ENCODE measurements at regions not wholly inside any gene's neighbourhood (a gene's known extent, or its start where the extent isn't known, plus 50 kb on each side); places are given as distances from the start of the nearest gene placed in this dataset.

- Mint-ChIP-seq H3K4me1 (no peaks in the 10 kb centered on the region), H3K27me3 (ENCODE audit: insufficient read depth, low read depth, poor library complexity) (no peaks in the 10 kb centered on the region), H3K27ac (no peak overlapping the region), H3K9me3 (peaks cover 37% of the 10 kb centered on the region), H3K4me3 (no peak overlapping the region), H3K36me3 (ENCODE audit: low read depth) (no peaks in the 10 kb centered on the region; the same call in 2 of the 3 replicates)
- DNase-seq (ENCODE audit: low spot score) (no peak), ATAC-seq (no peak)
- Histone ChIP-seq H4K20me1 (replicated peaks; ENCODE audit: insufficient read depth) (no peaks in the 10 kb centered on the region), H3K36me3 (ENCODE audit: insufficient read depth) (no peaks in the 10 kb centered on the region), H3K27ac (ENCODE audit: low read depth) (no peak overlapping the region), H3K79me2 (replicated peaks; ENCODE audit: insufficient read depth) (no peaks in the 10 kb centered on the region), H3K4me1 (ENCODE audit: insufficient read depth) (no peaks in the 10 kb centered on the region), H3K9me2 (ENCODE audit: insufficient read depth) (peaks cover 4% of the 10 kb centered on the region; the same call in 1 of the 2 replicates), H3K4me3 (no peak overlapping the region), H3K4me2 (no peak overlapping the region), H2AFZ (no peak overlapping the region), H3K27me3 (ENCODE audit: insufficient read depth) (no peaks in the 10 kb centered on the region), H3F3A (replicated peaks; ENCODE audit: low read depth) (no peaks in the 10 kb centered on the region)
- no peak for TF ChIP-seq ZNF114 (CRISPR knock-in tag; IDR thresholded peaks at IDR 0.05)
Measured at GRCh38 chr9:118336943-118337330, 632.7 kb downstream of the TLR4 start.

GRCh38 chr9:118360036-118360435, 655.8 kb downstream of the TLR4 start:
- peaks cover 13% of the 10 kb centered on the region; the same call in 2 of the 3 replicates for H3K36me3 Mint-ChIP-seq (ENCODE audit: low read depth)
- no peak overlapping the region for H3K4me3 Mint-ChIP-seq
- DNase-seq (ENCODE audit: low spot score) (no peak), ATAC-seq (no peak)
- no peaks in the 10 kb centered on the region for H4K20me1 ChIP-seq (replicated peaks; ENCODE audit: insufficient read depth)
- no peak overlapping the region for H3K27ac Mint-ChIP-seq
- H3F3A ChIP-seq (replicated peaks; ENCODE audit: low read depth) = no peaks in the 10 kb centered on the region
- H3K27me3 Mint-ChIP-seq (ENCODE audit: insufficient read depth, low read depth, poor library complexity) = peaks cover 1% of the 10 kb centered on the region
- H3K4me3 ChIP-seq = no peak overlapping the region
- no peaks in the 10 kb centered on the region for H3K36me3 ChIP-seq (ENCODE audit: insufficient read depth)
- H3K27me3 ChIP-seq (ENCODE audit: insufficient read depth) = no peaks in the 10 kb centered on the region
- H3K27ac ChIP-seq (ENCODE audit: low read depth) = no peak overlapping the region
- H3K9me2 ChIP-seq (ENCODE audit: insufficient read depth) = no peaks in the 10 kb centered on the region
- no peaks in the 10 kb centered on the region for H3K79me2 ChIP-seq (replicated peaks; ENCODE audit: insufficient read depth)
- TF ChIP-seq STAT1 (IDR thresholded peaks at IDR 0.05; ENCODE audit: unreplicated experiment) = no peak
- no peaks in the 10 kb centered on the region; the same call in 2 of the 3 replicates for H3K4me1 Mint-ChIP-seq
- H3K4me2 ChIP-seq = no peak overlapping the region
- no peak overlapping the region for H2AFZ ChIP-seq
- H3K9me3 Mint-ChIP-seq = peaks cover 56% of the 10 kb centered on the region
- H3K4me1 ChIP-seq (ENCODE audit: insufficient read depth) = no peaks in the 10 kb centered on the region

DNA sequence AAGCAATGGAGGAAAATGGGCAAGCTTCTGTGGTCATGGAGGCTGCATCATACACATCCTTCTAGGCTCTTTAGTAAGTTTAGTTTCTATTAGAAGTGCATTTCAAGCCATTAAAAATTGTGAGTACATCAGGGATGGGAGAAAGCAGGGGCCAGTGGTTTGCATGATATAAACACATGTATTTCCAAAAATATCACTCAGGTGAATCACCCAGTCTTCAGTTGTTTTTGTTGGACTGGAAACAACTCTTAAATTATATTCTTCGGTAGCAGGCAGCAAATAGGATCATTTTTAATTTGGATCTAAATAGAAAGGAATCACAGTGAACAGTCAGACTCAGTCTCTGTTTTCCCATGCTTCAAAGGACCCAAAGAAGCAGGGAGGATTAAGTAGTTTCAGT, 657.9 kb downstream of the TLR4 start:
- no peak overlapping the region for H3K27ac ChIP-seq (ENCODE audit: low read depth)
- peaks cover 63% of the 10 kb centered on the region for H3K9me3 Mint-ChIP-seq
- H3K36me3 ChIP-seq (ENCODE audit: insufficient read depth) = no peaks in the 10 kb centered on the region
- no peaks in the 10 kb centered on the region for H3F3A ChIP-seq (replicated peaks; ENCODE audit: low read depth)
- 0 out of 2 replicates have a peak, but pooled peaks cover 3% of the 10 kb centered on the region for H3K9me2 ChIP-seq (ENCODE audit: insufficient read depth)
- no peaks in the 10 kb centered on the region for H3K4me1 ChIP-seq (ENCODE audit: insufficient read depth)
- H3K27me3 Mint-ChIP-seq (ENCODE audit: insufficient read depth, low read depth, poor library complexity) = no peaks in the 10 kb centered on the region
- H4K20me1 ChIP-seq (replicated peaks; ENCODE audit: insufficient read depth) = no peaks in the 10 kb centered on the region
- H3K4me3 Mint-ChIP-seq = no peak overlapping the region
- H3K4me2 ChIP-seq = no peak overlapping the region
- no peaks in the 10 kb centered on the region for H3K27me3 ChIP-seq (ENCODE audit: insufficient read depth)
- peaks cover 13% of the 10 kb centered on the region; the same call in 2 of the 3 replicates for H3K36me3 Mint-ChIP-seq (ENCODE audit: low read depth)
- no peak overlapping the region for H2AFZ ChIP-seq
- DNase-seq (ENCODE audit: low spot score) = no peak
- no peaks in the 10 kb centered on the region; the same call in 2 of the 3 replicates for H3K4me1 Mint-ChIP-seq
- no peak overlapping the region for H3K4me3 ChIP-seq
- no peak for ATAC-seq
- H3K79me2 ChIP-seq (replicated peaks; ENCODE audit: insufficient read depth) = no peaks in the 10 kb centered on the region
- H3K27ac Mint-ChIP-seq = no peak overlapping the region
- TF ChIP-seq REST (IDR thresholded peaks at IDR 0.05; ENCODE audit: unreplicated experiment) (no peak), ZNF331 (CRISPR knock-in tag; IDR thresholded peaks at IDR 0.05; ENCODE audit: low read depth) (no peak), EZH2 (IDR thresholded peaks at IDR 0.05; ENCODE audit: low read depth, unreplicated experiment) (no peak), EZH2phosphoT487 (IDR thresholded peaks at IDR 0.05; ENCODE audit: unreplicated experiment) (no peak), POLR2AphosphoS5 (IDR thresholded peaks at IDR 0.05; ENCODE audit: low read depth) (no peak), CREB1 (CRISPR knock-in tag; IDR thresholded peaks at IDR 0.05; ENCODE audit: low read depth) (no peak)
- TF ChIP-seq, protein P1, sequence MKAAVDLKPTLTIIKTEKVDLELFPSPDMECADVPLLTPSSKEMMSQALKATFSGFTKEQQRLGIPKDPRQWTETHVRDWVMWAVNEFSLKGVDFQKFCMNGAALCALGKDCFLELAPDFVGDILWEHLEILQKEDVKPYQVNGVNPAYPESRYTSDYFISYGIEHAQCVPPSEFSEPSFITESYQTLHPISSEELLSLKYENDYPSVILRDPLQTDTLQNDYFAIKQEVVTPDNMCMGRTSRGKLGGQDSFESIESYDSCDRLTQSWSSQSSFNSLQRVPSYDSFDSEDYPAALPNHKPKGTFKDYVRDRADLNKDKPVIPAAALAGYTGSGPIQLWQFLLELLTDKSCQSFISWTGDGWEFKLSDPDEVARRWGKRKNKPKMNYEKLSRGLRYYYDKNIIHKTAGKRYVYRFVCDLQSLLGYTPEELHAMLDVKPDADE (IDR thresholded peaks at IDR 0.05) = no peak

All from GM23338 (cell line).